Trophoblast cell (in vitro differentiated cells and primary cell): ENCODE measurements at regions not wholly inside any gene's neighbourhood (a gene's known extent, or its start where the extent isn't known, plus 50 kb on each side); places are given as distances from the start of the nearest gene placed in this dataset.

ENCODE experiments used
- DNase-seq, 2 donors: peaks; one replicate each; pipeline ENCODE4 v3.0.0-alpha.2; 2016
- H2AFZ ChIP-seq: 2 replicates; pipeline ENCODE4 v1.6.1; 2013; ENCODE audit warnings: low read length, moderate library complexity, mild to moderate bottlenecking; ENCODE audit not compliant: insufficient read depth, poor library complexity
- H2AK5ac ChIP-seq: 2 replicates; pipeline ENCODE4 v1.6.1; 2013; ENCODE audit warnings: mild to moderate bottlenecking, low read length
- H2BK120ac ChIP-seq: 2 replicates; pipeline ENCODE4 v1.6.1; 2013; ENCODE audit warnings: low read length, mild to moderate bottlenecking, moderate library complexity; ENCODE audit not compliant: insufficient read depth, poor library complexity
- H2BK12ac ChIP-seq: 2 replicates; pipeline ENCODE4 v1.6.1; 2013; ENCODE audit warnings: mild to moderate bottlenecking, low read length, moderate library complexity
- H2BK5ac ChIP-seq: 2 replicates; pipeline ENCODE4 v1.6.1; 2013; ENCODE audit warnings: low read length, low read depth, moderate library complexity, mild to moderate bottlenecking; ENCODE audit not compliant: poor library complexity
- H3K14ac ChIP-seq: 2 replicates; pipeline ENCODE4 v1.6.1; 2013; ENCODE audit warnings: mild to moderate bottlenecking, low read length
- H3K18ac ChIP-seq: 2 replicates; pipeline ENCODE4 v1.6.1; 2013; ENCODE audit warnings: mild to moderate bottlenecking, low read length
- H3K23ac ChIP-seq: 2 replicates; pipeline ENCODE4 v1.6.1; 2013; ENCODE audit warnings: low read length
- H3K27ac ChIP-seq: 2 replicates; pipeline ENCODE4 v1.5.1; 2013; ENCODE audit warnings: low read depth, mild to moderate bottlenecking, inconsistent platforms, low read length, moderate library complexity
- H3K27me3 ChIP-seq: 2 replicates; pipeline ENCODE4 v1.6.1; 2013; ENCODE audit warnings: inconsistent platforms, mild to moderate bottlenecking, low read length, moderate library complexity; ENCODE audit not compliant: insufficient read depth
- H3K36me3 ChIP-seq, 2 experiments: 1 replicate in 1 of 2; 2 replicates in 1 of 2; pipeline ENCODE4 v1.6.1; 2013; ENCODE audit warnings: low read length in 2 of 2, mild to moderate bottlenecking in 2 of 2, moderate library complexity in 1 of 2; ENCODE audit not compliant: insufficient read depth in 2 of 2, control insufficient read depth in 1 of 2
- H3K4ac ChIP-seq: 2 replicates; pipeline ENCODE4 v1.6.1; 2013; ENCODE audit warnings: low read depth, mild to moderate bottlenecking, low read length, moderate library complexity
- H3K4me1 ChIP-seq, 2 experiments: 1 replicate in 1 of 2; 2 replicates in 1 of 2; pipeline ENCODE4 v1.6.1; 2013; ENCODE audit warnings: low read length in 2 of 2, mild to moderate bottlenecking in 2 of 2, moderate library complexity in 1 of 2; ENCODE audit not compliant: insufficient read depth in 2 of 2, control insufficient read depth in 1 of 2
- H3K4me2 ChIP-seq: 2 replicates; pipeline ENCODE4 v1.6.1; 2013; ENCODE audit warnings: inconsistent platforms, mild to moderate bottlenecking, low read length, moderate library complexity
- H3K4me3 ChIP-seq: 2 replicates; pipeline ENCODE4 v1.5.1; 2013; ENCODE audit warnings: mild to moderate bottlenecking, low read depth, low read length, inconsistent platforms
- H3K79me1 ChIP-seq: one replicate; pipeline ENCODE4 v1.6.1; 2013; ENCODE audit warnings: low read length
- H3K79me2 ChIP-seq: 2 replicates; pipeline ENCODE4 v1.6.1; 2013; ENCODE audit warnings: low read length, mild to moderate bottlenecking; ENCODE audit not compliant: control insufficient read depth, insufficient read depth, poor library complexity
- H3K9ac ChIP-seq: 2 replicates; pipeline ENCODE4 v1.6.1; 2013; ENCODE audit warnings: mild to moderate bottlenecking, low read length
- H3K9me3 ChIP-seq: 2 replicates; pipeline ENCODE4 v1.6.1; 2013; ENCODE audit warnings: low read depth, mild to moderate bottlenecking, control low read depth, inconsistent platforms, low read length; ENCODE audit not compliant: insufficient read depth
- H4K12ac ChIP-seq: 2 replicates; pipeline ENCODE4 v1.6.1; 2013; ENCODE audit warnings: low read depth, mild to moderate bottlenecking, low read length, moderate library complexity
- H4K8ac ChIP-seq: 2 replicates; pipeline ENCODE4 v1.6.1; 2013; ENCODE audit warnings: low read depth, mild to moderate bottlenecking, low read length, moderate library complexity
- H4K91ac ChIP-seq: one replicate; pipeline ENCODE4 v1.6.1; 2013; ENCODE audit warnings: low read depth, mild to moderate bottlenecking, low read length, moderate library complexity
- WGBS: extraction: QIAGEN DNeasy Blood & Tissue Kit; methylation state at CpG from one replicate; pipeline ENCODE4 v1.1.7; 2013; ENCODE audit warnings: missing lambda C conversion rate; ENCODE audit not compliant: insufficient read length, insufficient coverage; ENCODE audit errors: extremely low coverage; 5-methylcytosine and 5-hydroxymethylcytosine counted together

- Histone ChIP-seq H4K91ac (no peak overlapping the region), H2BK5ac (no peak overlapping the region), H3K27ac (no peak overlapping the region), H3K14ac (no peak overlapping the region), H3K9ac (no peak overlapping the region), H4K12ac (no peak overlapping the region), H3K79me1 (no peaks in the 10 kb centered on the region), H3K4ac (no peak overlapping the region), H2BK12ac (no peak overlapping the region), H4K8ac (no peak overlapping the region), H3K4me1 (no peaks in the 10 kb centered on the region), H2BK120ac (no peak overlapping the region), H3K27me3 (no peaks in the 10 kb centered on the region), H3K18ac (no peak overlapping the region), H3K4me2 (no peak overlapping the region), H3K23ac (no peak overlapping the region), H2AK5ac (no peak overlapping the region), H3K36me3 (no peaks in the 10 kb centered on the region), H3K79me2 (no peaks in the 10 kb centered on the region), H2AFZ (no peak overlapping the region), H3K9me3 (peaks cover 4% of the 10 kb centered on the region), H3K4me3 (no peak overlapping the region)
- no peak for DNase-seq
- WGBS = no CpG with 5 or more reads among the region's 6 CpGs
These were observed 387.8 kb downstream of the ZNF536 start for GRCh38 chr19:30760014-30760413.

DNA sequence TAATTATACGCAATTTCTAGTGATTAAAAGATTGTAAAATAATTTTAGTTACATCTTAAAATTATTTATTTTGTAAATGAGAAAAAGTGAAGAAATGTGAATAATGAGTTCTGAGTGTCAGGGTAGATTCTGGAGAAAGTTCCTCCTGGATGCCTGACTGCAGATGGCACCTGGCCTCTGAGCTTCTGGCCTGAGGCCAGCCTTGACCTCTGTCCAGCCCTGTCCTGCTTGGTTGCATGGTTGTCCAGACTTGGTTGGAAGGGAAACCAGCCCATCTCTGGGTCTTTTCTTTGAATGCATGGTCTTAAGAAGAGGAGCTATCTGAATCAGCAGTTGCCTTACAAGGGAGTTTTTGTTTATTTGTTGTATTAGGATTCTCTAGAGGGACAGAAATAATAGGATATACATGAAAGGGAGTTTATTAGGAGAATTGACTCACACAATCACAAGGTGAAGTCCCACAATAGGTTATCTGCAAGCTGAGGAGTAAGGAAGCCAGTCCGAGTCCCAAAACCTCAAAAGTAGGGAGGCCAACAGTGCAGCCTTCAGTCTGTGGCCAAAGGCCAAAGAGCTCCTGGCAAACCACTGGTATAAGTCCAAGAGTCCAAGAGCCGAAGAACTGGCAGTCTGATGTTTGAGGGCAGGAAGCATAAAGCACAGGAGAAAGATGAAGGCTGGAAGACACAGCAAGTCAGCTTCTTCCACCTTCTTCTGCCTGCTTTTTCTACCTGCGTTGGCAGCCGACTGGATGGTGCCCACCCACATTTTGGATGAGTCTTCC, 385.8 kb downstream of the ZNF536 start:
- no peak overlapping the region for H3K23ac ChIP-seq
- no peak overlapping the region for H4K8ac ChIP-seq
- H3K9ac ChIP-seq = no peak overlapping the region
- H2BK5ac ChIP-seq = no peak overlapping the region
- H3K4me1 ChIP-seq = no peaks in the 10 kb centered on the region
- H3K36me3 ChIP-seq = no peaks in the 10 kb centered on the region
- H3K4me3 ChIP-seq = no peak overlapping the region
- no peak overlapping the region for H4K91ac ChIP-seq
- no peak overlapping the region for H2AFZ ChIP-seq
- H3K9me3 ChIP-seq = peaks cover 3% of the 10 kb centered on the region
- peak in 1 of 2 donors; percentile 2 for DNase-seq
- no peak overlapping the region for H3K18ac ChIP-seq
- H3K4me2 ChIP-seq = no peak overlapping the region
- no peak overlapping the region for H2AK5ac ChIP-seq
- no peak overlapping the region for H2BK120ac ChIP-seq
- H3K79me2 ChIP-seq = no peaks in the 10 kb centered on the region
- no peak overlapping the region for H3K4ac ChIP-seq
- no CpG with 5 or more reads among the region's 5 CpGs for WGBS
- no peaks in the 10 kb centered on the region for H3K79me1 ChIP-seq
- no peaks in the 10 kb centered on the region for H3K27me3 ChIP-seq
- H4K12ac ChIP-seq = no peak overlapping the region
- no peak overlapping the region for H3K27ac ChIP-seq
- H2BK12ac ChIP-seq = no peak overlapping the region
- H3K14ac ChIP-seq = no peak overlapping the region

- no peak overlapping the region for H2BK120ac ChIP-seq
- H3K4ac ChIP-seq = no peak overlapping the region
- H4K8ac ChIP-seq = no peak overlapping the region
- no CpG with 5 or more reads among the region's 10 CpGs for WGBS
- no peak overlapping the region for H2BK12ac ChIP-seq
- H3K18ac ChIP-seq = no peak overlapping the region
- H3K79me1 ChIP-seq = no peaks in the 10 kb centered on the region
- H3K27ac ChIP-seq = no peak overlapping the region
- H4K12ac ChIP-seq = no peak overlapping the region
- no peak overlapping the region for H4K91ac ChIP-seq
- H3K27me3 ChIP-seq = no peaks in the 10 kb centered on the region
- no peak overlapping the region for H2BK5ac ChIP-seq
- H3K4me1 ChIP-seq = no peaks in the 10 kb centered on the region
- no peak overlapping the region for H2AFZ ChIP-seq
- no peak overlapping the region for H3K4me2 ChIP-seq
- H3K4me3 ChIP-seq = no peak overlapping the region
- H3K36me3 ChIP-seq = no peaks in the 10 kb centered on the region
- no peaks in the 10 kb centered on the region for H3K79me2 ChIP-seq
- DNase-seq = no peak
- H3K9ac ChIP-seq = no peak overlapping the region
- no peak overlapping the region for H2AK5ac ChIP-seq
- peaks cover 4% of the 10 kb centered on the region for H3K9me3 ChIP-seq
- H3K23ac ChIP-seq = no peak overlapping the region
- no peak overlapping the region for H3K14ac ChIP-seq
These were observed 385.1 kb downstream of the ZNF536 start for GRCh38 chr19:30757104-30757836.

DNA sequence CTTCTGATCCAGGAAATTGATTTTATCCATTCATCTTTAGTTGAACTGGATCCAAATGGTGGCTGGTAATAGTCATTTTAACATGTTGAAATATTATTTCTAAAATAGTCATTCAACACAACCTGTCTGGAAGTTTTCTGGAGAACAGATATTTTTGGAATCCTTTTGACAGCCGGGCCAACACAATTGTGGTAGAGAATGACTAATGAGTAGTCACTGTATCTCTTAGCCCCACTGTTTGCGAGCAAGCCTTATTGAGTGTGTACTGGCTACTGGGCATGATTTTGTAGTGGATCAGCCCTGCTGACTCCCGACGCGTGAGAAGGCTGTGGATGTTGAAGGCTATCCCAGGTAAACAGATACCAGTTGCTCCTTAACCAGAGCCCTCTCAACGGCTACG, 383.4 kb downstream of the ZNF536 start:
- Histone ChIP-seq H4K12ac (no peak overlapping the region), H3K79me1 (no peaks in the 10 kb centered on the region), H2BK120ac (no peak overlapping the region), H3K27ac (no peak overlapping the region), H3K9me3 (peaks cover 5% of the 10 kb centered on the region), H3K27me3 (no peaks in the 10 kb centered on the region), H3K14ac (no peak overlapping the region), H2AK5ac (no peak overlapping the region), H3K36me3 (no peaks in the 10 kb centered on the region), H3K4me3 (no peak overlapping the region), H4K8ac (no peak overlapping the region), H3K23ac (no peak overlapping the region), H3K4me2 (no peak overlapping the region), H3K18ac (no peak overlapping the region), H3K4ac (no peak overlapping the region), H2AFZ (no peak overlapping the region), H2BK5ac (no peak overlapping the region), H2BK12ac (no peak overlapping the region), H4K91ac (no peak overlapping the region), H3K9ac (no peak overlapping the region), H3K4me1 (no peaks in the 10 kb centered on the region), H3K79me2 (no peaks in the 10 kb centered on the region)
- no CpG with 5 or more reads among the region's 7 CpGs for WGBS
- no peak for DNase-seq
